ENCODE measurements at regions not wholly inside any gene's neighbourhood (a gene's known extent, or its start where the extent isn't known, plus 50 kb on each side); places are given as distances from the start of the nearest gene placed in this dataset.

- Histone ChIP-seq H3F3A (ENCODE audit: low read length, unreplicated experiment) (no peaks in the 10 kb centered on the region), H3K4me3 (ENCODE audit: low read length) (no peak overlapping the region), H3K4me2 (ENCODE audit: low read length) (no peak overlapping the region), H4K20me1 (ENCODE audit: low read length) (no peaks in the 10 kb centered on the region), H2AFZ (ENCODE audit: low read length) (no peak overlapping the region), H3K27ac (ENCODE audit: low read length) (no peak overlapping the region), H3K79me2 (ENCODE audit: low read length) (no peaks in the 10 kb centered on the region), H3K9me2 (replicated peaks; ENCODE audit: low read length) (no peaks in the 10 kb centered on the region), H3K36me3 (ENCODE audit: low read depth, low read length) (no peaks in the 10 kb centered on the region), H3K4me1 (ENCODE audit: insufficient read depth, low read length) (peaks cover 15% of the 10 kb centered on the region), H3K9ac (ENCODE audit: low read length) (no peak overlapping the region), H3K27me3 (ENCODE audit: low read length) (no peaks in the 10 kb centered on the region), H3K9me3 (ENCODE audit: low read length) (no peaks in the 10 kb centered on the region)
- CTCF ChIA-PET, result no interaction called here
- no TSS peak for BruUV-seq (replicated peaks)
- no peak for ATAC-seq
- intact Hi-C loops (cut with micrococcal nuclease), result no loop called here
- POLR2A ChIA-PET (ENCODE audit: unreplicated experiment), result no interaction called here
- DNase-seq, result no peak
- TF ChIP-seq EZH2phosphoT487 (IDR thresholded peaks at IDR 0.05; ENCODE audit: borderline replicate concordance, low read length) (no peak), EZH2 (IDR thresholded peaks at IDR 0.05; ENCODE audit: low read length, unreplicated experiment) (no peak)
- TF ChIP-seq, protein P1, sequence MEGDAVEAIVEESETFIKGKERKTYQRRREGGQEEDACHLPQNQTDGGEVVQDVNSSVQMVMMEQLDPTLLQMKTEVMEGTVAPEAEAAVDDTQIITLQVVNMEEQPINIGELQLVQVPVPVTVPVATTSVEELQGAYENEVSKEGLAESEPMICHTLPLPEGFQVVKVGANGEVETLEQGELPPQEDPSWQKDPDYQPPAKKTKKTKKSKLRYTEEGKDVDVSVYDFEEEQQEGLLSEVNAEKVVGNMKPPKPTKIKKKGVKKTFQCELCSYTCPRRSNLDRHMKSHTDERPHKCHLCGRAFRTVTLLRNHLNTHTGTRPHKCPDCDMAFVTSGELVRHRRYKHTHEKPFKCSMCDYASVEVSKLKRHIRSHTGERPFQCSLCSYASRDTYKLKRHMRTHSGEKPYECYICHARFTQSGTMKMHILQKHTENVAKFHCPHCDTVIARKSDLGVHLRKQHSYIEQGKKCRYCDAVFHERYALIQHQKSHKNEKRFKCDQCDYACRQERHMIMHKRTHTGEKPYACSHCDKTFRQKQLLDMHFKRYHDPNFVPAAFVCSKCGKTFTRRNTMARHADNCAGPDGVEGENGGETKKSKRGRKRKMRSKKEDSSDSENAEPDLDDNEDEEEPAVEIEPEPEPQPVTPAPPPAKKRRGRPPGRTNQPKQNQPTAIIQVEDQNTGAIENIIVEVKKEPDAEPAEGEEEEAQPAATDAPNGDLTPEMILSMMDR (conservative IDR thresholded peaks at IDR 0.05; ENCODE audit: low read depth, low read length), result no peak
Observed at GRCh38 chr7:79612903-79613302, 159.4 kb upstream of the MAGI2 start.

DNA sequence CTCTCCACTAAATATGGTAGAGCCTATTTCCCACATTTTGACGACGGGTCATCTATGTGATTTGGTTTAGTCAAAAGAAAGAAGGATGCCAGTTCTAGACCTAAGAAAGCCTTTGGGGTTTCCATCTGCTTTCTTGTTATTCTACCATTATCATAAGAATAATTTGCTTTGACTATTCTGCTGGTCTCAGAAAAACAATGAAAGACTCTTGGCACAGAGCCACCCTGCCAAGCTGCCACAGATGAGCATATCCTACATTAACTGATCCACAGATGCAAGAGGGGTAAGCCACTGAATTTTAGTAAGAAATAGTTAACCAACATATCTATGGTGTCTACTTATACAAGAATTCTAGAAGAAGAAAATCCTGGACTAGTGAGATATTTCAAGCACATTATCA is 158.6 kb upstream of the MAGI2 start:
- ChIA-PET CTCF (no interaction called here), POLR2A (ENCODE audit: unreplicated experiment) (no interaction called here)
- Histone ChIP-seq H2AFZ (ENCODE audit: low read length) (no peak overlapping the region), H4K20me1 (ENCODE audit: low read length) (no peaks in the 10 kb centered on the region), H3K9me3 (ENCODE audit: low read length) (no peaks in the 10 kb centered on the region), H3K4me3 (ENCODE audit: low read length) (no peak overlapping the region), H3K9ac (ENCODE audit: low read length) (no peak overlapping the region), H3K27me3 (ENCODE audit: low read length) (no peaks in the 10 kb centered on the region), H3K4me1 (ENCODE audit: insufficient read depth, low read length) (peaks cover 15% of the 10 kb centered on the region), H3K36me3 (ENCODE audit: low read depth, low read length) (no peaks in the 10 kb centered on the region), H3K27ac (ENCODE audit: low read length) (no peak overlapping the region), H3K4me2 (ENCODE audit: low read length) (no peak overlapping the region), H3F3A (ENCODE audit: low read length, unreplicated experiment) (no peaks in the 10 kb centered on the region), H3K9me2 (replicated peaks; ENCODE audit: low read length) (no peaks in the 10 kb centered on the region), H3K79me2 (ENCODE audit: low read length) (no peaks in the 10 kb centered on the region)
- TF ChIP-seq, protein P1 (conservative IDR thresholded peaks at IDR 0.05; ENCODE audit: low read depth, low read length), result no peak
- TF ChIP-seq EZH2 (IDR thresholded peaks at IDR 0.05; ENCODE audit: low read length, unreplicated experiment) (no peak), EZH2phosphoT487 (IDR thresholded peaks at IDR 0.05; ENCODE audit: borderline replicate concordance, low read length) (no peak)
- no TSS peak for BruUV-seq (replicated peaks)
- intact Hi-C loops (cut with micrococcal nuclease), result no loop called here
- DNase-seq, result no peak
- no peak for ATAC-seq

- no peak for DNase-seq
- no peaks in the 10 kb centered on the region for H3F3A ChIP-seq (ENCODE audit: low read length, unreplicated experiment)
- H3K4me2 ChIP-seq (ENCODE audit: low read length), result no peak overlapping the region
- no peak for ATAC-seq
- H3K36me3 ChIP-seq (ENCODE audit: low read depth, low read length), result no peaks in the 10 kb centered on the region
- H2AFZ ChIP-seq (ENCODE audit: low read length), result no peak overlapping the region
- no TSS peak for BruUV-seq (replicated peaks)
- no peaks in the 10 kb centered on the region for H3K9me3 ChIP-seq (ENCODE audit: low read length)
- peaks cover 7% of the 10 kb centered on the region for H3K4me1 ChIP-seq (ENCODE audit: insufficient read depth, low read length)
- no peaks in the 10 kb centered on the region for H4K20me1 ChIP-seq (ENCODE audit: low read length)
- H3K79me2 ChIP-seq (ENCODE audit: low read length), result no peaks in the 10 kb centered on the region
- CTCF ChIA-PET, result no interaction called here
- intact Hi-C loops (cut with micrococcal nuclease), result no loop called here
- no peak overlapping the region for H3K9ac ChIP-seq (ENCODE audit: low read length)
- no peak overlapping the region for H3K4me3 ChIP-seq (ENCODE audit: low read length)
- H3K27ac ChIP-seq (ENCODE audit: low read length), result no peak overlapping the region
- POLR2A ChIA-PET (ENCODE audit: unreplicated experiment), result no interaction called here
- TF ChIP-seq EZH2phosphoT487 (IDR thresholded peaks at IDR 0.05; ENCODE audit: borderline replicate concordance, low read length), result no peak
- TF ChIP-seq EZH2 (IDR thresholded peaks at IDR 0.05; ENCODE audit: low read length, unreplicated experiment), result no peak
- TF ChIP-seq, protein P1 (conservative IDR thresholded peaks at IDR 0.05; ENCODE audit: low read depth, low read length), result no peak
- H3K27me3 ChIP-seq (ENCODE audit: low read length), result no peaks in the 10 kb centered on the region
- no peaks in the 10 kb centered on the region for H3K9me2 ChIP-seq (replicated peaks; ENCODE audit: low read length)
Observed at GRCh38 chr7:79610748-79611304, 157.4 kb upstream of the MAGI2 start.

Measured in PC-3 (cell line).